ENCODE measurements at regions not wholly inside any gene's neighbourhood (a gene's known extent, or its start where the extent isn't known, plus 50 kb on each side); places are given as distances from the start of the nearest gene placed in this dataset.

DNA sequence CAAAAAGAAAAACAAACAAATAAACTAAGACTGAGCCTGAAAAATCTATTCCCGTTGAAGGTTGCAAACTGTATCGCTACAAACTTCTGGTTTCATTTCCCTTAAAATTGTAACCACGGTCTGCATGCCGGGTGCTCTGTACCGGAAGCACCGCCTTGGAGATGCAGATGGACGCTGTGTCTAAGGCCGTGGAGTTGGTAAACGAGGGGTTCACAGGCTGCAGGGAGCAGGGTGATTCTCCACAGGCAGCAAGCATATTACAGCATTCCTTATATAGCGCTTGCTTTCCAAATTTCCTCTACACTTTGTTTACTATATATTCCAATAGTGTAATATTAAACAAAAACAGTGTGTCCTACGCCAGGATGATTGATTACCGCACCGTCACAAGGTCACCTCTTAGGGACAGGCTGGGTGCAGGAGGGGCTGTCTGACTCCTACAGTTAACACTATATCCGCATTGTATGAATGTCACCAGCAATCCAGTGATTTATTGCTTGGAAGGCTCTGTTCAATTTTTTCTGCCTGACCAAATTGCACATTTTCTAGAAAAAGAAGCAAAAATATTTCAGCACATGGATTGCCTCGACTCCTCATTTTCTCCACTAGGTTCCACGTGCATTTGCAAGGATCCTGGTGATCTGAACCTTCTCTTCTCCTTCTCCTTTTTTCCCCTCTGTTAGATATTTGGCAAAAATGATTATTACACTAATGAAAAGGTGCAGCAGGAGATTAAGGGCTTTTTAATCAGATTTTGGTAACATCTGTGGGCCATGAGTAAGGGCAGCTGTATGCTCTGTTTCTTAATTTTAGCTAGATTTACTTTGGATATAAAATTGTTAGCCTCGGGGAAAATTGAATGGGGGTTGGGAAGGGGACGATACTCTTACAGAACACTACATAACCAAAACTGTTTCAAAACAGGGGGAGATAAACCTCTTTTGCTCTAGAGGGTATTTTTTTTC is 325.8 kb upstream of the MGMT start:
- Histone ChIP-seq H3K4me1 (ENCODE audit: control insufficient read depth in 2 of 2, insufficient read depth in 2 of 2, low read length in 2 of 2) (no peaks in the 10 kb centered on the region), H3K9me3 (ENCODE audit: control insufficient read depth in 2 of 2, insufficient read depth in 1 of 2, low read length in 1 of 2) (no peaks in the 10 kb centered on the region), H3K27me3 (ENCODE audit: control insufficient read depth in 2 of 2, insufficient read depth in 1 of 2, low read length in 1 of 2) (peaks cover 0 to 2% of the 10 kb centered on the region in 2 donors), H3K27ac (ENCODE audit: low read depth in 1 of 2, low read length in 1 of 2) (no peak overlapping the region), H3K36me3 (ENCODE audit: control insufficient read depth in 2 of 2, insufficient read depth in 2 of 2, low read length in 1 of 2) (no peaks in the 10 kb centered on the region), H3K4me3 (ENCODE audit: low read length in 2 of 2) (no peak overlapping the region)
- DNase-seq (ENCODE audit: low read depth in 6 of 9, low spot score in 9 of 9), result peak in 2 of 9 donors; percentile 3 to 25
- 41% methylated on average over 18 of the region's 18 CpGs for WGBS

DNA sequence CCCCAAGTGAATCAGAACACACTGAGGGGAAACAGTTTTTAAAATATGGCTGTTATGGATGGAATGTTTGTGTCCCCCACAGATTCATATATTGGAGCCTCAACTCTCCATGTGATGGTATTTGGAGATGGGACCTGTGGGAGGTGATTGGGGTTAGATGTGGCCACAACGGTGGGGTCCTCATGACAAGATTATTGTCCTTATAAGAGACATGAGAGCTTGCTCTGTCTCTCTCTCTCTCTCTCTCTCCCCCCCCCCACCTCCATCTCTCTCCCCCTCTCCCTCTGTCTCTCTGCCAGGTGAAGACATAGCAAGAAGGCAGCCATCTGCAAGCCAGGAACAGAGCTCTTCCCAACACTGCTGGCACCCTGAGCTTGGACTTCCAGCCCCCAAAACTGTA is 315.8 kb upstream of the MGMT start:
- 97% methylated on average over 1 of the region's 1 CpG for WGBS
- no peaks in the 10 kb centered on the region for H3K36me3 ChIP-seq (ENCODE audit: control insufficient read depth in 2 of 2, insufficient read depth in 2 of 2, low read length in 1 of 2)
- no peaks in the 10 kb centered on the region for H3K27me3 ChIP-seq (ENCODE audit: control insufficient read depth in 2 of 2, insufficient read depth in 1 of 2, low read length in 1 of 2)
- no peak overlapping the region for H3K4me3 ChIP-seq (ENCODE audit: low read length in 2 of 2)
- no peaks in the 10 kb centered on the region for H3K9me3 ChIP-seq (ENCODE audit: control insufficient read depth in 2 of 2, insufficient read depth in 1 of 2, low read length in 1 of 2)
- H3K27ac ChIP-seq (ENCODE audit: low read depth in 1 of 2, low read length in 1 of 2), result no peak overlapping the region
- H3K4me1 ChIP-seq (ENCODE audit: control insufficient read depth in 2 of 2, insufficient read depth in 2 of 2, low read length in 2 of 2), result no peaks in the 10 kb centered on the region
- DNase-seq (ENCODE audit: low read depth in 6 of 9, low spot score in 9 of 9), result no peak

- Histone ChIP-seq H3K9me3 (ENCODE audit: control insufficient read depth in 2 of 2, insufficient read depth in 1 of 2, low read length in 1 of 2) (no peaks in the 10 kb centered on the region), H3K4me1 (ENCODE audit: control insufficient read depth in 2 of 2, insufficient read depth in 2 of 2, low read length in 2 of 2) (no peaks in the 10 kb centered on the region), H3K27ac (ENCODE audit: low read depth in 1 of 2, low read length in 1 of 2) (no peak overlapping the region), H3K4me3 (ENCODE audit: low read length in 2 of 2) (no peak overlapping the region), H3K27me3 (ENCODE audit: control insufficient read depth in 2 of 2, insufficient read depth in 1 of 2, low read length in 1 of 2) (no peaks in the 10 kb centered on the region), H3K36me3 (ENCODE audit: control insufficient read depth in 2 of 2, insufficient read depth in 2 of 2, low read length in 1 of 2) (no peaks in the 10 kb centered on the region)
- 95% methylated on average over 2 of the region's 2 CpGs for WGBS
- DNase-seq (ENCODE audit: low read depth in 6 of 9, low spot score in 9 of 9), result no peak
These were observed 310.6 kb upstream of the MGMT start for GRCh38 chr10:129156406-129156805.

DNA sequence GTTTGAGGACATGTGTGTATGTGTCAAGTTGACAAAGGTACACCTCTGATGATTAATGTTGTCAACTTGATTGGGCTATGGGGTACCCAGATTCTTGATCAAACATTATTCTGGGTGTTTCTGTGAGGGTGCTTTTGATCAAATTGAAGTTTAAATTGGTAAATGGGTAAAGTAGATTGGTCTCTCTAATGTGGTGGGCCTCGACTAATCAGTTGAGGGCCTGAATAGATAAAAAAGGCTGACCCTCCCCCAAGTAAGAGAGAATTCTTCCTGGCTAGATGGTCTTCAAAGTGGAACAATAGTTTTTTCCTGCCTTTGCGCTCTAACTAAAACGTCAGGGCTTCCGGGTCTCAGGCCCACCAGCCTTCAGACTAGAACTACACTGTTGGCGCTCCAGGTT is 309.9 kb upstream of the MGMT start:
- H3K27me3 ChIP-seq (ENCODE audit: control insufficient read depth in 2 of 2, insufficient read depth in 1 of 2, low read length in 1 of 2), result no peaks in the 10 kb centered on the region
- DNase-seq (ENCODE audit: low read depth in 6 of 9, low spot score in 9 of 9), result no peak
- no peaks in the 10 kb centered on the region for H3K9me3 ChIP-seq (ENCODE audit: control insufficient read depth in 2 of 2, insufficient read depth in 1 of 2, low read length in 1 of 2)
- no peaks in the 10 kb centered on the region for H3K36me3 ChIP-seq (ENCODE audit: control insufficient read depth in 2 of 2, insufficient read depth in 2 of 2, low read length in 1 of 2)
- H3K27ac ChIP-seq (ENCODE audit: low read depth in 1 of 2, low read length in 1 of 2), result no peak overlapping the region
- H3K4me1 ChIP-seq (ENCODE audit: control insufficient read depth in 2 of 2, insufficient read depth in 2 of 2, low read length in 2 of 2), result no peaks in the 10 kb centered on the region
- H3K4me3 ChIP-seq (ENCODE audit: low read length in 2 of 2), result no peak overlapping the region
- 97% methylated on average over 5 of the region's 5 CpGs for WGBS

DNA sequence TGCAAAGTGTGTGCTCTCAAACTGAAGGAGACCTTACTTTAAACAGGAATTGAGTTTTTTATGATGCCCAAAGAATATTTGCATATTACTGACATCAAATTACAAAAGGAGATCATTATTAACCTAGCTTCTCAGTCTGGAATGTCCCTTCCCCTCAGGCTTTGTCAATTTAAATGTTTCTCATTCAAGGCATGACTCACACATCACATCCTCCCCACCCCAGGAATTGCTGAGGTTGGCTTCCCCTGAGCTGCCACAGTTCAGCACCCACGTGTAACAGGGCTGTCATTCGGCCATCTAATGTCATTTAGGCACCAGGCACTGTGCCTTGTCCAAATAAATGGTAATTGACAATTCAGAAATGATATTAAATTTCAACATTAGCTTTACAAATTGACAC is 305.9 kb upstream of the MGMT start:
- no peaks in the 10 kb centered on the region for H3K9me3 ChIP-seq (ENCODE audit: control insufficient read depth in 2 of 2, insufficient read depth in 1 of 2, low read length in 1 of 2)
- no peak overlapping the region for H3K4me3 ChIP-seq (ENCODE audit: low read length in 2 of 2)
- DNase-seq (ENCODE audit: low read depth in 6 of 9, low spot score in 9 of 9), result no peak
- no peak overlapping the region for H3K27ac ChIP-seq (ENCODE audit: low read depth in 1 of 2, low read length in 1 of 2)
- 47% methylated on average over 2 of the region's 2 CpGs for WGBS
- H3K27me3 ChIP-seq (ENCODE audit: control insufficient read depth in 2 of 2, insufficient read depth in 1 of 2, low read length in 1 of 2), result no peaks in the 10 kb centered on the region
- no peaks in the 10 kb centered on the region for H3K4me1 ChIP-seq (ENCODE audit: control insufficient read depth in 2 of 2, insufficient read depth in 2 of 2, low read length in 2 of 2)
- H3K36me3 ChIP-seq (ENCODE audit: control insufficient read depth in 2 of 2, insufficient read depth in 2 of 2, low read length in 1 of 2), result no peaks in the 10 kb centered on the region

GRCh38 chr10:129163531-129163930 is 303.5 kb upstream of the MGMT start:
- Histone ChIP-seq H3K36me3 (ENCODE audit: control insufficient read depth in 2 of 2, insufficient read depth in 2 of 2, low read length in 1 of 2) (no peaks in the 10 kb centered on the region), H3K27me3 (ENCODE audit: control insufficient read depth in 2 of 2, insufficient read depth in 1 of 2, low read length in 1 of 2) (no peaks in the 10 kb centered on the region), H3K4me3 (ENCODE audit: low read length in 2 of 2) (no peak overlapping the region), H3K9me3 (ENCODE audit: control insufficient read depth in 2 of 2, insufficient read depth in 1 of 2, low read length in 1 of 2) (no peaks in the 10 kb centered on the region), H3K4me1 (ENCODE audit: control insufficient read depth in 2 of 2, insufficient read depth in 2 of 2, low read length in 2 of 2) (no peaks in the 10 kb centered on the region), H3K27ac (ENCODE audit: low read depth in 1 of 2, low read length in 1 of 2) (no peak overlapping the region)
- 95% methylated on average over 7 of the region's 7 CpGs for WGBS
- DNase-seq (ENCODE audit: low read depth in 6 of 9, low spot score in 9 of 9), result no peak

- 97% methylated on average over 5 of the region's 5 CpGs for WGBS
- H3K9me3 ChIP-seq (ENCODE audit: control insufficient read depth in 2 of 2, insufficient read depth in 1 of 2, low read length in 1 of 2), result no peaks in the 10 kb centered on the region
- DNase-seq (ENCODE audit: low read depth in 6 of 9, low spot score in 9 of 9), result no peak
- no peak overlapping the region for H3K4me3 ChIP-seq (ENCODE audit: low read length in 2 of 2)
- no peaks in the 10 kb centered on the region for H3K36me3 ChIP-seq (ENCODE audit: control insufficient read depth in 2 of 2, insufficient read depth in 2 of 2, low read length in 1 of 2)
- H3K4me1 ChIP-seq (ENCODE audit: control insufficient read depth in 2 of 2, insufficient read depth in 2 of 2, low read length in 2 of 2), result no peaks in the 10 kb centered on the region
- no peaks in the 10 kb centered on the region for H3K27me3 ChIP-seq (ENCODE audit: control insufficient read depth in 2 of 2, insufficient read depth in 1 of 2, low read length in 1 of 2)
- no peak overlapping the region for H3K27ac ChIP-seq (ENCODE audit: low read depth in 1 of 2, low read length in 1 of 2)
These were observed 301.8 kb upstream of the MGMT start for GRCh38 chr10:129165076-129165720.

DNA sequence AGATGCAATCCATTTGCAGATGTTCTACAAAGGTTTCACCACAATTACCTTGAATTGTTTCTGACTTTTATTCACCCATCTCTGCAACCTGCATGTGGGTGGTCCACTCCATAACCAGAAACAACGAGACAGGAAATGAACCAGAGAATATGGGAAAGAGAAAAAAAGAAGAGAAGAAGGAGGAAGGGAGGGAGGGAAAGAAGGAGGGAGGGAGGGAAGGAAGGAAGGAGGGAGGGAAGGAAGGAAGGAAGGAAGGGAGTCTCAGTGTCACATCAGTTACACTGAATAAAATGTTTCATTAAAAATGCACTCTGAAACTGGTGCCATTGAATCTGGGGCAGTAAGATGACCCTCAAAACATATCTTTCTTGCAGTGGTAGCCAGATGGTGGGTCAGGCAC is 301.3 kb upstream of the MGMT start:
- H3K27me3 ChIP-seq (ENCODE audit: control insufficient read depth in 2 of 2, insufficient read depth in 1 of 2, low read length in 1 of 2), result no peaks in the 10 kb centered on the region
- no peaks in the 10 kb centered on the region for H3K36me3 ChIP-seq (ENCODE audit: control insufficient read depth in 2 of 2, insufficient read depth in 2 of 2, low read length in 1 of 2)
- WGBS, result 62% methylated on average over 1 of the region's 1 CpG
- DNase-seq (ENCODE audit: low read depth in 6 of 9, low spot score in 9 of 9), result no peak
- no peaks in the 10 kb centered on the region for H3K4me1 ChIP-seq (ENCODE audit: control insufficient read depth in 2 of 2, insufficient read depth in 2 of 2, low read length in 2 of 2)
- H3K9me3 ChIP-seq (ENCODE audit: control insufficient read depth in 2 of 2, insufficient read depth in 1 of 2, low read length in 1 of 2), result no peaks in the 10 kb centered on the region
- H3K27ac ChIP-seq (ENCODE audit: low read depth in 1 of 2, low read length in 1 of 2), result no peak overlapping the region
- H3K4me3 ChIP-seq (ENCODE audit: low read length in 2 of 2), result no peak overlapping the region

- Histone ChIP-seq H3K4me1 (ENCODE audit: control insufficient read depth in 2 of 2, insufficient read depth in 2 of 2, low read length in 2 of 2) (no peaks in the 10 kb centered on the region), H3K4me3 (ENCODE audit: low read length in 2 of 2) (no peak overlapping the region), H3K27ac (ENCODE audit: low read depth in 1 of 2, low read length in 1 of 2) (no peak overlapping the region), H3K27me3 (ENCODE audit: control insufficient read depth in 2 of 2, insufficient read depth in 1 of 2, low read length in 1 of 2) (no peaks in the 10 kb centered on the region), H3K9me3 (ENCODE audit: control insufficient read depth in 2 of 2, insufficient read depth in 1 of 2, low read length in 1 of 2) (no peaks in the 10 kb centered on the region), H3K36me3 (ENCODE audit: control insufficient read depth in 2 of 2, insufficient read depth in 2 of 2, low read length in 1 of 2) (no peaks in the 10 kb centered on the region)
- WGBS, result 95% methylated on average over 4 of the region's 4 CpGs
- no peak for DNase-seq (ENCODE audit: low read depth in 6 of 9, low spot score in 9 of 9)
These were observed 298.4 kb upstream of the MGMT start for GRCh38 chr10:129168660-129169059.

All from thymus (tissue), 11 donors.